AG04450 (cell line): ENCODE measurements at regions not wholly inside any gene's neighbourhood (a gene's known extent, or its start where the extent isn't known, plus 50 kb on each side); places are given as distances from the start of the nearest gene placed in this dataset.

ENCODE experiments used
- CTCF ChIA-PET: fragments of 300-600, 350-600 bp; formaldehyde crosslinking; extraction: SDS; loops from one replicate; lab custom pipeline; 2022; ENCODE audit warnings: antibody characterized with exemption, inconsistent platforms; lab: Charles Lee
- POLR2A ChIA-PET: fragments of 350-600 bp; formaldehyde crosslinking; extraction: SDS; loops from one replicate; lab custom pipeline; 2021; ENCODE audit warnings: antibody characterized with exemption, inconsistent platforms; lab: Yijun Ruan, JAX
- DNase-seq: peaks from one replicate; pipeline ENCODE4 v3.0.0-alpha.2; 2011; ENCODE audit warnings: low read depth, low spot score
- H3K27ac ChIP-seq: one replicate; pipeline ENCODE4 v1.5.1; 2012; ENCODE audit warnings: low read depth, low read length, control low read depth
- H3K27me3 ChIP-seq: one replicate; pipeline ENCODE4 v1.6.0; 2012; ENCODE audit warnings: low read length; ENCODE audit not compliant: control insufficient read depth, insufficient read depth
- H3K4me3 ChIP-seq: 2 replicates; pipeline ENCODE4 v1.5.1; 2011; ENCODE audit warnings: mild to moderate bottlenecking, low read depth, low read length, control low read depth
- H3K9me3 ChIP-seq: 2 replicates; pipeline ENCODE4 v1.5.1; 2012; ENCODE audit warnings: low read length; ENCODE audit not compliant: control insufficient read depth, insufficient read depth
- CTCF ChIP-seq: IDR thresholded peaks from 2 replicates; pipeline ENCODE4 v1.5.1; 2011; ENCODE audit warnings: low read depth, low read length, control low read depth, inconsistent platforms

GRCh38 chr21:35227786-35228185 is 178.7 kb upstream of the RUNX1 start:
- ChIA-PET CTCF (no interaction called here), POLR2A (no interaction called here)
- Histone ChIP-seq H3K27ac (no peak overlapping the region), H3K4me3 (no peak overlapping the region), H3K27me3 (no peaks in the 10 kb centered on the region), H3K9me3 (no peaks in the 10 kb centered on the region)
- no peak for DNase-seq
- TF ChIP-seq CTCF, result no peak

DNA sequence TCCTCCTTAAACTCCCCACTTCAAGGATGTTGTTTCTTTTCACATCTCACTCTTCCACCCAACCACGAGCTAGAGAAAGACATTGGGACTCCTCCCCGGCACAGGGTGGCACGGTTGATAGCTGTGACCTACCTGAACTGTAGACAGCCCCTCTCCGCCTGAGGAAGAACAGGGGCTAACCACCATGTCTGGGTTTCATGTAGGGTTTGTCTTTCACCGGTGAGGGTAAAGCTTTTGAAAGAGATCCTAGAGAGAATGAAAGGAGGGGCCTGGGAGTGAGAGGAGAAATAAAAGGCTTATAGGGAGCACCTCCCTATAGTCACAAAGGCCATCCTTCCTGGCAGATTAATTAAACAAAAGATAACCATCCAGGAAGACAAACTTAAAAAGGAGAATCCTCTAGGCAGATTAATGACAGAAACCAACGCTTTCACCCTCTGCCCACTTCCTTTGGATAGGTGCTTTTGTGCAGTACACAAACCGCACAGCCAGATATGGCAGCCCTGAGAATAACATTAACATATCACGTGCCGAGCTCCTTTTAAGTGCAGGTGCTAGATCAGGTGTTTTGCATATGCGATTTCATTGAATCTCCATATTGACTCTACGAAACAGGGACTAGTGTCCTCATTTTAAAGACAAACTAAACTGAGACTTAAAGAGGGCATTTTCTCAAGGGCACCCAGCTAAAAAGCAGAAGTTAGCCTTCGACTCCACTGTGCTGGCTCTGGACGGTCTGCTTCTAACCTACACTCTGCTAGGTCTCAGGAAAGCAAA is 178.1 kb upstream of the RUNX1 start:
- no peak overlapping the region for H3K4me3 ChIP-seq
- no peaks in the 10 kb centered on the region for H3K27me3 ChIP-seq
- H3K27ac ChIP-seq, result no peak overlapping the region
- no peak for DNase-seq
- no peaks in the 10 kb centered on the region for H3K9me3 ChIP-seq
- ChIA-PET POLR2A (no interaction called here), CTCF (no interaction called here)
- no peak for TF ChIP-seq CTCF

- Histone ChIP-seq H3K27ac (no peak overlapping the region), H3K9me3 (no peaks in the 10 kb centered on the region), H3K4me3 (no peak overlapping the region), H3K27me3 (no peaks in the 10 kb centered on the region)
- ChIA-PET CTCF (no interaction called here), POLR2A (no interaction called here)
- no peak for TF ChIP-seq CTCF
- DNase-seq, result no peak
These were observed 177.2 kb upstream of the RUNX1 start for GRCh38 chr21:35226328-35226727.

GRCh38 chr21:35225573-35225972 is 176.5 kb upstream of the RUNX1 start:
- ChIA-PET CTCF (no interaction called here), POLR2A (no interaction called here)
- no peaks in the 10 kb centered on the region for H3K9me3 ChIP-seq
- no peak overlapping the region for H3K27ac ChIP-seq
- no peak overlapping the region for H3K4me3 ChIP-seq
- TF ChIP-seq CTCF, result no peak
- no peaks in the 10 kb centered on the region for H3K27me3 ChIP-seq
- DNase-seq, result no peak

GRCh38 chr21:35223480-35224156 is 174.5 kb upstream of the RUNX1 start:
- Histone ChIP-seq H3K27me3 (no peaks in the 10 kb centered on the region), H3K4me3 (no peak overlapping the region), H3K27ac (no peak overlapping the region), H3K9me3 (no peaks in the 10 kb centered on the region)
- POLR2A ChIA-PET, result no interaction called here
- CTCF ChIA-PET, result no interaction called here
- DNase-seq, result no peak
- TF ChIP-seq CTCF, result no peak
